Fibroblast of skin of abdomen (primary cell): ENCODE measurements at regions not wholly inside any gene's neighbourhood (a gene's known extent, or its start where the extent isn't known, plus 50 kb on each side); places are given as distances from the start of the nearest gene placed in this dataset.
A peak's percentile ranks its signal among the peaks of the same experiment; 100 is the strongest.
"Not testable (repeated sequence)": the region's sequence is repeated elsewhere in the genome, so short reads cannot be mapped to it uniquely, and the experiment has no call there.

Source experiments
- DNase-seq: peaks from one replicate; pipeline ENCODE4 v3.0.0-alpha.2; 2013

DNA sequence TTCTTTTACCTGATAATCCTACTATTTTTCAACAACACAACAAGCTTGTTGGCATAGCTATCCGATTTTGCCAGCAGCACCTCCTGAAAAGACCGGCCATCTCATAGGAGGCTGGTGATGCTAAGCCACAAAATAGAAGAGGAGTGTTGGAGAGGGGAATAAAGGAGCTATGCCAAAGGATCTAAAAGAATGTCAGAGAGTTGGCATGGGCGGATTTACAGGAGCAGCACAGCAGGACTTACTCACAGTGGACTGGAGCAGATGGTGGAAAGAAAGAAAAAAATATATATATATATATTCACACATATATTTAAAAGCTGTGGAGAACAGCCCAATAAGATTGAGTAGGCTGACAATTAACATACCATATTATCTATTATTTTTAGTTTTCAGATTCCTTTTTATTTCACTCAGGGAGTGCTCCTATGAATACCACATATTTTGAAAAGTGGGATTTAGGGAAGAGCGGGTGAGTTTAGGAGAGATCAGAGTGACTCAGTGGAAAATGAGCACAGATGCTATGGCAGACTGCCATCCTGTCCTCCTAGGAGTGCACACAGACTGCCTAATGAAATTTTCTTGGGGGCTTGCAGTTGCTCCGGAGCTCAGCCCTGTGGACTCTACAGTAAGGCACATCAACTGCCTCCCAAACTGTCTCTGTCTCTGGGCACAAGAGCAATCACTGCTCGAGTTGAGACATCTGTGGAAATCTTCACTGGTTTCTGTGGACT lies 394.4 kb upstream of the CHRM3 start:
- peak; percentile 44 for DNase-seq

DNA sequence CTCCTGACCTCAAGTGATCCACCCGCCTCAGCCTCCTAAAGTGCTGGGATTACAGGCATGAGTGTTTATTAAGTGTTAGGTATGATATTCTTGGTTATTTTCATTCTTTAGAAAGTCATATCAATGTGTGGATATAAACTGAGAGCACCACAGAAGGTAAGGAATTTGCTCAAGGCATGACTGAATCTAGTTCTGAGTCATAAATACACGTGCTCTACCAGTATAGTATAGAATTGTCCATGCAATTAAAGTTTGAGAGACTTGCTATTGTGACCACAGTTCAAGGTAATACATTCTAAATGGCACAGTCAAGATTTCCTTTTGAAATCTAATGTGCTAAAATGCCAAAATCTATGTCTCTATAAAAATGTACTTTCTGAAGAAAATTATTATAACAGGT lies 401.1 kb upstream of the CHRM3 start:
- DNase-seq = no peak

DNA sequence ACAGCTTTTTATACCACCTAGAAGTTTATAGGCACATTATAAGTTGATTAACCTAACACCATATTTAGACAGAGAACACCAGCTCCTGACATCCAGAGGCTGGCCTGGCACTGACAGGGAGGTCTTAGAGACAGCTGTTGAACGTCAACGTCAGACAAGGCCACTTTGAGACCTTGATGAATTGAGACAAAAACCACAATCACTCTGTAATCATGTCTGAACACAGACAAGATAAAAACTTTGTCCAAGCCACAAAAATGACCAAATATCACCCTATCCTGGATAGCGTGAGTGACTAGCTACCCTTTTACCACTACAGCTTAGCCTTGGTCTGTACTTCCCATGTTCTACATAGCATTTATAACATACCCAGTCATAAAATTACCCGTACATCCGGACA lies 403.6 kb upstream of the CHRM3 start:
- DNase-seq = peak; percentile 1

- no peak for DNase-seq
Measured at GRCh38 chr1:238981317-238981933, 404.9 kb upstream of the CHRM3 start.

DNA sequence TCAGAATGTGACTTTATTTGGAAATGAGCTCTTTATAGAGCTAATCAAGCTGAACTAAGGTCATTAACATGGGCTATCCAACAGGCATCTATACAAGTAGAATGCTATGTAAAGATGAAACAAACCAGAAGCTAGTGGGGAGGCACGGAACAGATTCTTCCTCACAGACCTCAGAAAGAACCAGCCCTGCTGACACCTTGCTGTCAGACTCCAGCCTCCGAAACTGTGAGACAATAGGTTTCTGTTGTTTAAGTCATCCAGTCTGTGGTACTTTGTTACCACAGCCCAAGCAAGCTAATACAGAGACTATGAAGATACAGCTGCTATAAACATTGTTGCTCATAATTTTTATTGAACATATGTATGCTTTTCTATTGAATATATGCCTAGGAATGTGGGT lies 406.3 kb upstream of the CHRM3 start:
- no peak for DNase-seq

GRCh38 chr1:238964631-238965030 lies 421.7 kb upstream of the CHRM3 start:
- no peak for DNase-seq

DNA sequence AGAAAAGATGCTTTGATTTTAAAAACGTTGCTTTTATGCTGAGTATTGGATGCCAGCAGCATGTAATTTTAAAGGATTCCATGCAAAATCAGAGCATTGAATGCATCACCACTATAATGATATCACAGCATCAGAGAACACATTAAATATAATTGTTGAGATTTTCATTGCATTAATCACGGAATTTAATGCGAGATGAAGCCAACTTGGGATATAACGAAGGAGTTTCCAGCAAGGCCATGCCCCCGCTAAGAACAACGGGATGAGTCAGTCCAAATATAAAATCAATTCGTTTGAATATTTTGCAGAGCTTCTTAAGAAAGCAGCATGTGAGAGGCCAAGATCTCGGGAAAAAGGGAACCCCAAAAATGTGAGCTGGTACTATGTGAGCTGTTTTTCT lies 423.4 kb upstream of the CHRM3 start:
- no peak for DNase-seq

GRCh38 chr1:238961790-238962189 lies 424.6 kb upstream of the CHRM3 start:
- no peak for DNase-seq

- peak; percentile 85 for DNase-seq
Measured at GRCh38 chr1:238960071-238960470, 426.3 kb upstream of the CHRM3 start.

GRCh38 chr1:238955934-238956333 lies 430.4 kb upstream of the CHRM3 start:
- peak; percentile 28 for DNase-seq

GRCh38 chr1:238954865-238955264 lies 431.5 kb upstream of the CHRM3 start:
- DNase-seq = peak; percentile 50

DNA sequence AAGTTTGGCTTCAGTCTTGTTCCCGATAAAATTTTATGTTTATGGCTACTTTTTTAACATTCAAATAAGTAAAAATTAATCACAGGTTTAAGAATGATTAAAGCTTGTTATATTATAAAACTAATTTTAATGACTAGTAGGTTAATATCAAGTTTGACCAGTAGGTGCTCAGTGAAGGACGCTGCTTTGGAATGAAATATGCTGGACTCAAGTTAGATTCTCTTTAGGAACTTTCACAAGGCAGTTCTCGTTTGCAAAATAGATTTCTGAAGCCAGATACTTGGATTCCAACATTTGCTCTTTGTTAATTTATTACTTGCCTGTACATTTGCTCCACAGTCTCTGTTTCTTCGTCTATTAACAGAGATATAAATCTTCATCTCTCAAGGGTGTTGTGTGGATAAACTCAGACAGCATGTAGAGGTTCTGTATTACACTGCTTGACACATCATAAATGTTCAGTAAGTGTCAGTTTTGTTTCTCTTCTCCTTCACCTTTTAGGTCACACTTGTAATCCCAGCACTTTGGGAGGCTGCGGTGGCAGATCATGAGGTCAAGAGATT lies 432.8 kb upstream of the CHRM3 start:
- DNase-seq = peak; percentile 57

GRCh38 chr1:238951809-238952208 lies 434.6 kb upstream of the CHRM3 start:
- peak; percentile 69 for DNase-seq

DNA sequence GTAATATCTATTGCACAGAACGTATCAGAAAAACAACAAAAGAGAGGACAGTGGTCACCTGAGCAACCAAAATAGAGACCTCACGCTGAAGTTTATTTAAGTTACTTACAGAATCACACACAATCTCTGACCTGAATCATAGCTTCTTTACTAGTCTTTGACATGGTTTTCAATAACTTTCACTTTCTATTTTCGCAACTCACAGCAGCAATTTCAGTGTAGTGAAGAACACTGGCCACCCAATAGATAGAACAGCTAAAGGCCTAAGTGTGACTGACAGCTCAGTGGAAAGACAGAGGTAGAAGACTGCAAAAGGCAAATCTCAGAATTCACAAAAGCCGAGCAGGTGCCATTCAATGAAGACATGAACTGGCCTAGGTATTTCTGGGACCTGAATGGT lies 435.6 kb upstream of the CHRM3 start:
- DNase-seq = no peak

- DNase-seq = no peak
Measured at GRCh38 chr1:238950017-238950416, 436.4 kb upstream of the CHRM3 start.

- DNase-seq = no peak
Measured at GRCh38 chr1:238944028-238944427, 442.3 kb upstream of the CHRM3 start.

DNA sequence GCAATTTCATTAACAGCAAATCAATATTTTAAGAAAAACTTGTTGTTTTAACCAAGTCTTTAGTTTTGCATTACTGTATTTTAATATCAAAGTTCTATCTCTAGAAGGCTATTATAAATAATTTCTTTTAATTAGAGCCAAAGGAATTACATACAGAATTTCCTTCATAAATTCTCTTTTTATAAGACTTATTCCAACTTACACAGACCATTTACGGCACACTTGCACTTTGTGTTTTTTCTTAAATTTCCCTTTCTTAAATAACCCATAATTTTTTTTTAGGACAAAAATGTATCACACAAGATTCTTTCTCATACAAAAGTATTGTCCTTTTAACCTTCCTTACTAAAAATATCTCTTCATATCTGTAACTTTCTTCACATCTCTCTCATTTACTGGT lies 458.5 kb upstream of the CHRM3 start:
- DNase-seq = no peak

- no peak for DNase-seq
Measured at GRCh38 chr1:238916828-238917227, 469.5 kb upstream of the CHRM3 start.

- no peak for DNase-seq
Measured at GRCh38 chr1:238914346-238914745, 472.0 kb upstream of the CHRM3 start.

- DNase-seq = no peak
Measured at GRCh38 chr1:238913210-238913609, 473.2 kb upstream of the CHRM3 start.

DNA sequence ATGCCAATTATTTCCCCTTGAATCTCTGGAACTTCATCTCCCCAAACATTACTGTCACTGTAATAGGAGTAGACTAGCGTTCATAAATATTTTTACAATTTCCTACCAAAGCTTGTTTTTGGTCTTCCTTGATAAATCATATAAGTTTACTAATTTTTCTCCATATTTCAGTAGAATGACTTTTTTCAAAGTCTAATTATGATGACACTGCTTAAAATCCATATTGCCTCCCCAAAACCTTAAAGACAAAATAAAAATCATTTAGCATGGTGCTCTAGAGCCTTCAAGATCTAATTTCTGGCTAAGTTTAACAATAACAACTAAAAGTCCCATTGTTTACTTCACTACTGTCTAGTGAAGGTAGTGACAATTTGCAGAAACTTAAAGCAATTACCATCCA lies 474.2 kb upstream of the CHRM3 start:
- DNase-seq = no peak

DNA sequence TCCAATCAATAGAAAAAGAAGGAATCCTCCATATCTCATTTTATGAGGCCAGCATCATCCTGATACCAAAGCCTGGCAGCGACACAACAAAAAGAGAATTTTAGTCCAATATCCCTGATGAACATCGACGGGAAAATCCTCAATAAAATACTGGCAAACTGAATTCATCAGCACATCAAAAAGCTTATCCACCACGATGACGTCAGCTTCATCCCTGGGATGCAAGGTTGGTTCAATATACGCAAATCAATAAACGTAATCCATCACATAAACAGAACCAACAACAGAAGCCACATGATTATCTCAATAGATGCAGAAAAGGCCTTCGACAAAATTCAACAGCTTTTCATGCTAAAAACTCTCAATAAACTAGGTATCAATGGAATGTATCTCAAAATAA lies 483.6 kb upstream of the CHRM3 start:
- not testable (repeated sequence) for DNase-seq

DNA sequence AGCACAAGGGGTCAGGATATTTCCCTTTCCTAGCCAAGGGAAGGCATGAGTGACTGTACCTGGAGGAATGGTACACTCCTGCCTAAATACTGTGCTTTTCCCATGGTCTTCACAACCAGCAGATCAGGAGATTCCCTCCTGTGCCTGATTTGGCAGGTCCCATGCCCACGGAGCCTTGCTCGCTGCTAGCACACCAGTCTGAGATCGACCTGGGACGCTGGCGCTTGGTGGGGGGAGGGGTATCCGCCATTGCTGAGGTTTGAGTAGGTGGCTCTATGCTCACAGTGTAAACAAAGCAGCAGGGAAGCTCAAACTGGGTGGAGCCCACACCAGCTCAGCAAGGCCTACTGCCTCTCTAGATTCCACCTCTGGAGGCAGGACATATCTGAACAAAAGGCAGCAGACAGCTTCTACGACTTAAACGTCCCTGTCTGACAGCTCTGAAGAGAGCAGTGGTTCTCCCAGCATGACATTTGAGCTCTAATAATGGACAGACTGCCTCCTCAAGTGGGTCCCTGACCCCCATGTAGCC lies 486.0 kb upstream of the CHRM3 start:
- DNase-seq = no peak

GRCh38 chr1:238898856-238899255 lies 487.5 kb upstream of the CHRM3 start:
- DNase-seq = no peak
